ENCODE measurements at regions not wholly inside any gene's neighbourhood (a gene's known extent, or its start where the extent isn't known, plus 50 kb on each side); places are given as distances from the start of the nearest gene placed in this dataset.

- TF ChIP-seq CTCF (optimal IDR thresholded peaks at IDR 0.05 in 1 of 3, IDR thresholded peaks at IDR 0.05 in 1 of 3, conservative IDR thresholded peaks at IDR 0.05 in 1 of 3; ENCODE audit: extremely low read depth in 1 of 3, insufficient read depth in 2 of 3, low read length in 3 of 3) (no peak), EZH2 (IDR thresholded peaks at IDR 0.05; ENCODE audit: low read length) (no peak)
Observed at GRCh38 chr5:166767858-166768257, 1523.6 kb upstream of the WWC1 start.

All from keratinocyte (primary cell).